Natural killer cell (primary cell): ENCODE measurements at regions not wholly inside any gene's neighbourhood (a gene's known extent, or its start where the extent isn't known, plus 50 kb on each side); places are given as distances from the start of the nearest gene placed in this dataset.

Experiments used
- ATAC-seq, 3 donors: fragments of 150-1000 bp in 2 of 3; fragments of 200-7000 bp in 1 of 3; cut with Tn5 transposase; 1 replicate in 1 of 3; 2 replicates in 2 of 3; pipeline ENCODE4 v1.10.0; 2021; ENCODE audit warnings: mild to moderate bottlenecking in 2 of 3, moderate library complexity in 2 of 3
- DNase-seq, 2 donors: peaks; one replicate each; pipeline versions ENCODE4 v3.0.0 to v3.0.0-alpha.2; 2013 to 2021; ENCODE audit warnings: mixed read lengths in 1 of 2
- H3K27ac ChIP-seq: one replicate; pipeline ENCODE4 v1.5.1; 2013; ENCODE audit warnings: mild to moderate bottlenecking, low read length
- H3K27me3 ChIP-seq: one replicate; pipeline ENCODE4 v1.6.1; 2013; ENCODE audit warnings: low read length; ENCODE audit not compliant: control insufficient read depth, insufficient read depth
- H3K36me3 ChIP-seq: one replicate; pipeline ENCODE4 v1.6.1; 2013; ENCODE audit warnings: low read length; ENCODE audit not compliant: control insufficient read depth, insufficient read depth
- H3K4me1 ChIP-seq: one replicate; pipeline ENCODE4 v1.6.1; 2013; ENCODE audit warnings: low read length; ENCODE audit not compliant: control insufficient read depth, insufficient read depth
- H3K4me3 ChIP-seq: one replicate; pipeline ENCODE4 v1.5.1; 2013; ENCODE audit warnings: low read length
- H3K9me3 ChIP-seq: one replicate; pipeline ENCODE4 v1.6.1; 2013; ENCODE audit warnings: low read length; ENCODE audit not compliant: control insufficient read depth, insufficient read depth
- H3K27ac Mint-ChIP-seq, 2 donors: one replicate each; pipeline ENCODE4 v1.8.0; 2022; ENCODE audit warnings: mild to moderate bottlenecking in 2 of 2, mixed read lengths in 2 of 2, moderate library complexity in 1 of 2
- H3K27me3 Mint-ChIP-seq, 2 donors: one replicate each; pipeline ENCODE4 v1.8.0; 2022; ENCODE audit warnings: low read depth in 2 of 2, mixed read lengths in 2 of 2
- H3K36me3 Mint-ChIP-seq: one replicate; pipeline ENCODE4 v1.8.0; 2022; ENCODE audit warnings: mixed read lengths
- H3K4me1 Mint-ChIP-seq, 2 donors: one replicate each; pipeline ENCODE4 v1.8.0; 2022; ENCODE audit warnings: mixed read lengths in 2 of 2
- H3K4me3 Mint-ChIP-seq: one replicate; pipeline ENCODE4 v1.8.0; 2022; ENCODE audit warnings: mild to moderate bottlenecking, moderate library complexity, mixed read lengths
- H3K9me3 Mint-ChIP-seq, 2 donors: one replicate each; pipeline ENCODE4 v1.8.0; 2022; ENCODE audit warnings: mixed read lengths in 2 of 2
- CTCF ChIP-seq: fragments of 200-600 bp; IDR thresholded peaks from one replicate; pipeline ENCODE4 v1.8.0; 2022; ENCODE audit warnings: antibody characterized with exemption
- WGBS: methylation state at CpG from one replicate; pipeline ENCODE4 v1.1.7; 2013; ENCODE audit warnings: missing lambda C conversion rate; ENCODE audit not compliant: insufficient coverage; 5-methylcytosine and 5-hydroxymethylcytosine counted together
- intact Hi-C: fragments of 100-400 bp; cut with micrococcal nuclease; formaldehyde crosslinking; loops from one replicate; pipeline ENCODE4 v1.14.2; 2022

DNA sequence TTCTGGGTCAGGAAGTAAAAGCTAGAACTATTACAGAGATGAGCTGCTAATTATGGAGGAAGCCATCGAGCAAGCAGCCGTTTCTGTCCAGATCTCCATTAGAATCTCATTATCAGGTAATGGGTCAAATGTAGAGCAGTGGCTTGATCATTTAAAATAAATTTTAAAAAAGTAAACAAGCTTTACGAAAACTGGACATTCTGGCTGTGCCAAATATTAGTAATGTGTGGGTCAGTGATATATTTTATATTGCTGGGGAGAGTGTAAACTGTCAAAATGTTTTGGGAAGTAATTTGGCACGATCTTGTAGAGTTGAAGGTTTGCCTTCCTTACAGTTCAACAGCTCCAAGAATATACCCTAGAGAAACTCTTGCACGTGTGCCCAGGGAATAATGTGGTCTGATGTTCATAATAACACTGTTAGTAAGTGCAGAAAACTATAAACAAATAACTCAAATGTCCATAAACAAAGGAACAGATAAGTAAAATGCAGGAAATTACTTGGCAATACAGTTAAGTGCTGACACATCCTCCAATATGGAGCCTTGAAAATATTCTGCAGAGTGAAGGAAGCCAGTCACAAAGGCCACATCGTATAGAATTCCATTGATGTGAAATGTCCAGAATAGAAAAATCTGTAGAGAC lies 127.2 kb upstream of the UBL3 start:
- 97% methylated on average over 4 of the region's 6 CpGs for WGBS
- DNase-seq (no peak), ATAC-seq (no peak)
- intact Hi-C loops: no loop called here
- H3K27me3 ChIP-seq: no peaks in the 10 kb centered on the region
- H3K36me3 ChIP-seq: no peaks in the 10 kb centered on the region
- Mint-ChIP-seq H3K36me3 (no peaks in the 10 kb centered on the region), H3K9me3 (no peaks in the 10 kb centered on the region), H3K4me1 (peaks cover 7 to 8% of the 10 kb centered on the region in 2 donors), H3K27ac (no peak overlapping the region), H3K27me3 (peaks cover 0 to 2% of the 10 kb centered on the region in 2 donors), H3K4me3 (no peak overlapping the region)
- TF ChIP-seq CTCF: no peak
- H3K27ac ChIP-seq: no peak overlapping the region
- no peaks in the 10 kb centered on the region for H3K9me3 ChIP-seq
- no peaks in the 10 kb centered on the region for H3K4me1 ChIP-seq
- no peak overlapping the region for H3K4me3 ChIP-seq

GRCh38 chr13:29976535-29976934 lies 126.1 kb upstream of the UBL3 start:
- H3K4me3 ChIP-seq: no peak overlapping the region
- DNase-seq (no peak), ATAC-seq (no peak)
- 95% methylated on average over 5 of the region's 5 CpGs for WGBS
- TF ChIP-seq CTCF: no peak
- H3K36me3 ChIP-seq: no peaks in the 10 kb centered on the region
- H3K4me3 Mint-ChIP-seq: no peak overlapping the region
- H3K4me1 ChIP-seq: no peaks in the 10 kb centered on the region
- H3K27ac Mint-ChIP-seq: no peak overlapping the region
- H3K27me3 ChIP-seq: no peaks in the 10 kb centered on the region
- intact Hi-C loops: no loop called here
- peaks cover 7 to 8% of the 10 kb centered on the region in 2 donors for H3K4me1 Mint-ChIP-seq
- H3K27me3 Mint-ChIP-seq: peaks cover 0 to 6% of the 10 kb centered on the region in 2 donors
- H3K27ac ChIP-seq: no peak overlapping the region
- H3K36me3 Mint-ChIP-seq: no peaks in the 10 kb centered on the region
- no peaks in the 10 kb centered on the region for H3K9me3 ChIP-seq
- H3K9me3 Mint-ChIP-seq: no peaks in the 10 kb centered on the region

DNA sequence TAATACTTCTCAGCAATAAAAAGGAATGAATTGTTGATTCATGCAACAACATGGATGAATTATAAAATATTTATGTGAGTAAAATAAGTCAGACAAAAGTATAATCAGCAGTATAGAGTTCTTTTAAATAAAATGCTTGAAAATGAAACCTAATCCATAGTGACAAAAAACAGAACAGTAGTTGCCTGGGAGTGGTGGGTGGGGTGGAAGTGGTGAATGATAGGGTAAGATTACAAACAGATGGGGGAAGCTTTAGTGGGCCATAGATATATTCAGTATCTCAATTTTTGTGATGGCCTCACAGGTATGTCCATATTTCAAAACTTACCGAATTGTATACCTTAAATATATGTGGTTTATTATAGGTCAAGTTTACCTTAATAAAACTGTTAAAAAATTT lies 124.9 kb upstream of the UBL3 start:
- peaks cover 0 to 6% of the 10 kb centered on the region in 2 donors for H3K27me3 Mint-ChIP-seq

More for the DNA sequence above, 124.9 kb upstream of the UBL3 start:
- no peak for TF ChIP-seq CTCF
- Mint-ChIP-seq H3K36me3 (no peaks in the 10 kb centered on the region), H3K4me1 (peaks cover 7 to 8% of the 10 kb centered on the region in 2 donors), H3K27ac (no peak overlapping the region), H3K4me3 (no peak overlapping the region), H3K9me3 (no peaks in the 10 kb centered on the region)
- no peak overlapping the region for H3K4me3 ChIP-seq
- H3K36me3 ChIP-seq: no peaks in the 10 kb centered on the region
- DNase-seq (no peak), ATAC-seq (no peak)
- no peaks in the 10 kb centered on the region for H3K9me3 ChIP-seq
- no peaks in the 10 kb centered on the region for H3K4me1 ChIP-seq
- intact Hi-C loops: no loop called here
- H3K27ac ChIP-seq: no peak overlapping the region
- no peaks in the 10 kb centered on the region for H3K27me3 ChIP-seq
- no CpG with 5 or more reads among the region's 1 CpG for WGBS
